ENCODE measurements at regions not wholly inside any gene's neighbourhood (a gene's known extent, or its start where the extent isn't known, plus 50 kb on each side); places are given as distances from the start of the nearest gene placed in this dataset.

GRCh38 chr22:49475253-49475652 lies 352.4 kb downstream of the BRD1 start (continued):
- TF ChIP-seq, protein P1, sequence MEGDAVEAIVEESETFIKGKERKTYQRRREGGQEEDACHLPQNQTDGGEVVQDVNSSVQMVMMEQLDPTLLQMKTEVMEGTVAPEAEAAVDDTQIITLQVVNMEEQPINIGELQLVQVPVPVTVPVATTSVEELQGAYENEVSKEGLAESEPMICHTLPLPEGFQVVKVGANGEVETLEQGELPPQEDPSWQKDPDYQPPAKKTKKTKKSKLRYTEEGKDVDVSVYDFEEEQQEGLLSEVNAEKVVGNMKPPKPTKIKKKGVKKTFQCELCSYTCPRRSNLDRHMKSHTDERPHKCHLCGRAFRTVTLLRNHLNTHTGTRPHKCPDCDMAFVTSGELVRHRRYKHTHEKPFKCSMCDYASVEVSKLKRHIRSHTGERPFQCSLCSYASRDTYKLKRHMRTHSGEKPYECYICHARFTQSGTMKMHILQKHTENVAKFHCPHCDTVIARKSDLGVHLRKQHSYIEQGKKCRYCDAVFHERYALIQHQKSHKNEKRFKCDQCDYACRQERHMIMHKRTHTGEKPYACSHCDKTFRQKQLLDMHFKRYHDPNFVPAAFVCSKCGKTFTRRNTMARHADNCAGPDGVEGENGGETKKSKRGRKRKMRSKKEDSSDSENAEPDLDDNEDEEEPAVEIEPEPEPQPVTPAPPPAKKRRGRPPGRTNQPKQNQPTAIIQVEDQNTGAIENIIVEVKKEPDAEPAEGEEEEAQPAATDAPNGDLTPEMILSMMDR (IDR thresholded peaks at IDR 0.05 in 2 of 3, conservative IDR thresholded peaks at IDR 0.05 in 1 of 3; ENCODE audit: borderline replicate concordance in 1 of 3, insufficient read depth in 1 of 3, low read depth in 2 of 3, low read length in 2 of 3) = no peak
- TF ChIP-seq SIN3A (IDR thresholded peaks at IDR 0.05; ENCODE audit: low read depth) (no peak), POLR2AphosphoS5 (IDR thresholded peaks at IDR 0.05; ENCODE audit: low read depth, low read length) (no peak), EGR1 (IDR thresholded peaks at IDR 0.05; ENCODE audit: low read depth) (no peak)

DNA sequence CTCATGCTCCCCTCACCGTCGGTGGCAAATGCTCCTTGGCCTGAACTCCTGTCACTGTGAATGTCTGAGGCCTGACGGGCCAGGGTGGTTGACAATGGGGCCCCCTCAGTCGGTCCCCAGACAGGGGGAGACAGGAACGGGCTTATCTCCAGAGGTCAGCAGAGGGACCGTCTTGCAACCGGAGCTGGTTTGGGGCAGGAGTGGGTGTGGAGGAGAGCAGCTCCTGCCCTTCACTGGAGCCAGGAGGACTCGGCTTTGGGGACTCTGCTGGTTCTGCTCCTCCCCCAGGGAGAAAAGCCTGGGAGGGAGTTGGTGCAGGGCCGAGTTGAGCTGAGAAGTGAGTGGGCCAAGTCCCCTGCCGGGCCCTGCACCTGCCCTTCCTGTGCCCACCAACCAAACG lies 354.4 kb downstream of the BRD1 start:
- CTCF ChIA-PET = no interaction called here
- Histone ChIP-seq H3K9me3 (ENCODE audit: control insufficient read depth in 1 of 2, insufficient read depth in 1 of 2, low read depth in 1 of 2, low read length in 2 of 2) (no peaks in the 10 kb centered on the region), H3K4me1 (ENCODE audit: control insufficient read depth in 1 of 2, insufficient read depth in 2 of 2, low read length in 2 of 2) (no peaks in the 10 kb centered on the region), H3K27me3 (ENCODE audit: insufficient read depth, low read length) (no peaks in the 10 kb centered on the region), H2AFZ (ENCODE audit: low read depth, low read length, poor library complexity, severe bottlenecking) (no peak overlapping the region), H3K9me2 (ENCODE audit: insufficient read depth) (no peaks in the 10 kb centered on the region), H4K20me1 (ENCODE audit: insufficient read depth) (no peaks in the 10 kb centered on the region), H3K4me3 (replicated peaks in 1 of 2; ENCODE audit: low read depth in 1 of 2, low read length in 2 of 2) (no peak overlapping the region), H3K4me2 (ENCODE audit: low read length) (no peak overlapping the region), H3K36me3 (ENCODE audit: control insufficient read depth in 1 of 2, insufficient read depth in 2 of 2, low read length in 2 of 2) (no peaks in the 10 kb centered on the region), H3K27ac (ENCODE audit: low read depth, low read length) (no peak overlapping the region), H3K79me2 (ENCODE audit: insufficient read depth, low read length) (no peaks in the 10 kb centered on the region), H3K9ac (ENCODE audit: low read length) (no peak overlapping the region)
- BruUV-seq (replicated peaks) = no TSS peak
- intact Hi-C loops (cut with micrococcal nuclease) = no loop called here
- RAD21 ChIA-PET (ENCODE audit: low non-redundant PET in 1 of 2, low total read pairs in 2 of 2, uncharacterized antibody in 2 of 2, unreplicated experiment in 2 of 2) = no interaction called here
- POLR2A ChIA-PET = no interaction called here
- DNase-seq (ENCODE audit: low read depth, low spot score) = no peak
- no peak for ATAC-seq
- TF ChIP-seq CEBPB (IDR thresholded peaks at IDR 0.05; ENCODE audit: low read depth) (no peak), ZBTB33 (IDR thresholded peaks at IDR 0.05; ENCODE audit: extremely low read depth, insufficient replicate concordance, low read length) (no peak), POLR2AphosphoS5 (IDR thresholded peaks at IDR 0.05; ENCODE audit: low read depth, low read length) (no peak), REST (IDR thresholded peaks at IDR 0.05; ENCODE audit: low read depth) (no peak), ELF1 (IDR thresholded peaks at IDR 0.05; ENCODE audit: borderline replicate concordance, low read depth) (no peak), RAD21 (IDR thresholded peaks at IDR 0.05; ENCODE audit: low read depth) (no peak), MAX (IDR thresholded peaks at IDR 0.05) (no peak), ZFX (IDR thresholded peaks at IDR 0.05) (no peak), EZH2 (IDR thresholded peaks at IDR 0.05) (no peak), SIN3A (IDR thresholded peaks at IDR 0.05; ENCODE audit: low read depth) (no peak), JUND (IDR thresholded peaks at IDR 0.05) (no peak), TCF7L2 (IDR thresholded peaks at IDR 0.05; ENCODE audit: borderline replicate concordance, extremely low read depth, insufficient read depth, insufficient read length) (no peak), ZNF274 (IDR thresholded peaks at IDR 0.05; ENCODE audit: low read depth, low read length) (no peak), EZH2phosphoT487 (IDR thresholded peaks at IDR 0.05; ENCODE audit: borderline replicate concordance) (no peak), SP1 (IDR thresholded peaks at IDR 0.05; ENCODE audit: low read depth) (no peak), YY1 (IDR thresholded peaks at IDR 0.05; ENCODE audit: extremely low read depth, insufficient replicate concordance, low read depth, low read length) (no peak)
